GM12878 (cell line): ENCODE measurements at regions not wholly inside any gene's neighbourhood (a gene's known extent, or its start where the extent isn't known, plus 50 kb on each side); places are given as distances from the start of the nearest gene placed in this dataset.

Experiments used
- ATAC-seq: fragments of 200-7000 bp; cut with Tn5 transposase; 3 replicates; pipeline ENCODE4 v1.9.1; 2020; ENCODE audit warnings: mild to moderate bottlenecking, moderate library complexity
- BruUV-seq: library from RNA; stranded (reverse); fragments of 400-500 nt; replicated peaks from 2 replicates; lab custom pipeline; 2021; lab: Mats Ljungman, UMichigan
- CTCF ChIA-PET: fragments of 300-600 bp; sonication (Branson Sonifier 250); formaldehyde crosslinking; extraction: SDS; loops from one replicate; lab custom pipeline; 2021; ENCODE audit warnings: inconsistent platforms; lab: Yijun Ruan, JAX
- POLR2A ChIA-PET: fragments of 350-600 bp; formaldehyde crosslinking; extraction: SDS; loops from one replicate; lab custom pipeline; 2021; ENCODE audit warnings: inconsistent platforms; lab: Charles Lee
- RAD21 ChIA-PET: fragments of 300-600 bp; sonication (Branson Sonifier 250); formaldehyde crosslinking; loops from one replicate; lab custom pipeline; 2023; ENCODE audit warnings: antibody characterized with exemption; ENCODE audit not compliant: unreplicated experiment; lab: Charles Lee
- SMC1A ChIA-PET: fragments of 300-600 bp; sonication (Branson Sonifier 250); formaldehyde crosslinking; loops from one replicate; lab custom pipeline; 2023; ENCODE audit not compliant: unreplicated experiment, uncharacterized antibody; lab: Charles Lee
- DNase-seq: peaks from one replicate; pipeline ENCODE4 v3.0.0-alpha.2; 2011; ENCODE audit warnings: low read depth, low spot score
- FAIRE-seq: peaks from 3 replicates; lab custom pipeline; 2011; peaks lifted over from hg19 to GRCh38; lab: Jason Lieb, UNC
- H2AFZ ChIP-seq: 2 replicates; pipeline ENCODE4 v1.6.0; 2011; ENCODE audit warnings: low read depth, low read length, control low read depth; ENCODE audit not compliant: control insufficient read depth
- H3K27ac ChIP-seq: 2 replicates; pipeline ENCODE4 v1.5.1; 2011; ENCODE audit warnings: control low read depth; ENCODE audit not compliant: control insufficient read depth, insufficient read depth
- H3K27me3 ChIP-seq, 2 experiments: replicated peaks in 1 of 2; 2 replicates each; pipeline versions ENCODE4 v1.6.0 to v1.6.1; 2011; ENCODE audit warnings: low read length in 1 of 2; ENCODE audit not compliant: control insufficient read depth in 2 of 2, insufficient read depth in 2 of 2
- H3K36me3 ChIP-seq, 2 experiments: 2 replicates each; pipeline ENCODE4 v1.5.1; 2011; ENCODE audit warnings: low read length in 1 of 2; ENCODE audit not compliant: control insufficient read depth in 2 of 2, insufficient read depth in 2 of 2
- H3K4me1 ChIP-seq: 2 replicates; pipeline ENCODE4 v1.6.1; 2011; ENCODE audit warnings: mild to moderate bottlenecking, low read length, moderate library complexity, mixed read lengths; ENCODE audit not compliant: control insufficient read depth, insufficient read depth
- H3K4me2 ChIP-seq: 2 replicates; pipeline ENCODE4 v1.6.0; 2011; ENCODE audit warnings: control low read depth; ENCODE audit not compliant: control insufficient read depth, insufficient read depth
- H3K4me3 ChIP-seq: fragments of 200-600 bp; sonication (generic); 2 replicates; pipeline ENCODE4 v1.5.1; 2016
- H3K79me2 ChIP-seq: 2 replicates; pipeline ENCODE4 v1.6.0; 2011; ENCODE audit warnings: low read length; ENCODE audit not compliant: control insufficient read depth, insufficient read depth
- H3K9ac ChIP-seq: 2 replicates; pipeline ENCODE4 v1.8.0; 2011; ENCODE audit warnings: low read length, control low read depth, mixed read lengths; ENCODE audit not compliant: control insufficient read depth, insufficient read depth
- H3K9me3 ChIP-seq: replicated peaks from 3 replicates; pipeline ENCODE4 v1.5.1; 2011; ENCODE audit warnings: mild to moderate bottlenecking, low read length; ENCODE audit not compliant: control insufficient read depth, insufficient read depth
- H4K20me1 ChIP-seq: 2 replicates; pipeline ENCODE4 v1.6.0; 2011; ENCODE audit not compliant: control insufficient read depth, insufficient read depth
- CBX3 ChIP-seq: fragments of 200-600 bp; sonication (generic); IDR thresholded peaks from 2 replicates; pipeline ENCODE4 v1.6.1; 2016; ENCODE audit warnings: low read depth, borderline replicate concordance
- FOS ChIP-seq: IDR thresholded peaks from 3 replicates; pipeline ENCODE4 v1.6.1; 2011; ENCODE audit warnings: borderline replicate concordance; ENCODE audit not compliant: insufficient read length; ENCODE audit errors: extremely low read depth
- MTA3 ChIP-seq: IDR thresholded peaks from 2 replicates; pipeline ENCODE4 v1.6.1; 2012; ENCODE audit warnings: low read length, inconsistent platforms, borderline replicate concordance
- PML ChIP-seq: IDR thresholded peaks from 2 replicates; pipeline ENCODE4 v1.6.1; 2012; ENCODE audit warnings: low read length, inconsistent platforms
- POLR2AphosphoS2 ChIP-seq: IDR thresholded peaks from 2 replicates; pipeline ENCODE4 v1.6.1; 2011; ENCODE audit warnings: low read depth, mild to moderate bottlenecking, low read length, improper control_type of control experiment, moderate library complexity
- SUZ12 ChIP-seq: fragments of 200-600 bp; sonication (generic); IDR thresholded peaks from one replicate; pipeline ENCODE4 v1.6.1; 2018; ENCODE audit warnings: antibody characterized with exemption, mild to moderate bottlenecking; ENCODE audit not compliant: unreplicated experiment
- WGBS: methylation state at CpG from one replicate; pipeline ENCODE4 v1.1.6; 2016; ENCODE audit warnings: low lambda C conversion rate; ENCODE audit not compliant: insufficient replicate concordance, insufficient coverage; ENCODE audit errors: missing lambda C conversion rate; 5-methylcytosine and 5-hydroxymethylcytosine counted together
- in situ Hi-C: fragments of 300-500 bp; cut with MboI; formaldehyde crosslinking; loops from 9 replicates; pipeline ENCODE4 v1.14.3; 2018; ENCODE audit warnings: mixed read lengths
- intact Hi-C: fragments of 100-400 bp; cut with micrococcal nuclease; formaldehyde crosslinking; loops from one replicate; pipeline ENCODE4 v1.14.2; 2022; ENCODE audit not compliant: unreplicated experiment
- TF ChIP-seq, protein P1 (sequence below): fragments of 450-650 bp; IDR thresholded peaks from 2 replicates; pipeline ENCODE4 v1.6.1; 2016; ENCODE audit warnings: mild to moderate bottlenecking
- TF ChIP-seq, protein P2 (sequence below): fragments of 450-650 bp; IDR thresholded peaks from 2 replicates; pipeline ENCODE4 v1.6.1; 2018; ENCODE audit warnings: borderline replicate concordance, mild to moderate bottlenecking; ENCODE audit not compliant: partially characterized antibody
- TF ChIP-seq, protein P3 (sequence below): fragments of 450-650 bp; IDR thresholded peaks from 2 replicates; pipeline ENCODE4 v1.6.1; 2017; ENCODE audit warnings: mild to moderate bottlenecking, moderate library complexity

DNA sequence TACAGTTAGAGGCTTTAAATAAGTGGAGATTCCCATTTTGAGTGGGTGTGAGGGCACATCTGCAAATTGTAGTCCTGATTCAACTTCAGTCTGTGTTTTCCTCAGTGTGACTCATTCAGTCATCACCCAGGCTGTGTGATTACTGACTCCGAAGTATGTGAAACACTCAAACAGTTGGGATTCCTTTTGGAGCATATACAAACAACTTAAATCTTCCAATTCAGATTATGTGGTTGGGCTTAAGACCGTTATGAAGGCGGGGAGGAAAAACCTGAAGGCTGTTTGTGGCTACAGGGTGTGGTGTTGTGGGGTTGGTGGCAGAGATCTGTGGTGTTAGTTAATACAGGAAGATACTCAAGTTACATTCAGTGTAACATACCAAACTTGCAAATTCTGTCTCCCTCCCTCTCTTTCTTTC lies 259.7 kb upstream of the FERD3L start:
- H3K27ac ChIP-seq, result no peak overlapping the region
- H3K9ac ChIP-seq, result no peak overlapping the region
- ATAC-seq (no peak), DNase-seq (no peak)
- WGBS, result 15% methylated on average over 3 of the region's 3 CpGs
- intact Hi-C loops, result no loop called here
- H3K4me3 ChIP-seq, result no peak overlapping the region
- H3K79me2 ChIP-seq, result no peaks in the 10 kb centered on the region
- in situ Hi-C loops, result no loop called here
- no peak overlapping the region for H2AFZ ChIP-seq
- no peaks in the 10 kb centered on the region for H3K4me1 ChIP-seq
- TF ChIP-seq, protein P1, sequence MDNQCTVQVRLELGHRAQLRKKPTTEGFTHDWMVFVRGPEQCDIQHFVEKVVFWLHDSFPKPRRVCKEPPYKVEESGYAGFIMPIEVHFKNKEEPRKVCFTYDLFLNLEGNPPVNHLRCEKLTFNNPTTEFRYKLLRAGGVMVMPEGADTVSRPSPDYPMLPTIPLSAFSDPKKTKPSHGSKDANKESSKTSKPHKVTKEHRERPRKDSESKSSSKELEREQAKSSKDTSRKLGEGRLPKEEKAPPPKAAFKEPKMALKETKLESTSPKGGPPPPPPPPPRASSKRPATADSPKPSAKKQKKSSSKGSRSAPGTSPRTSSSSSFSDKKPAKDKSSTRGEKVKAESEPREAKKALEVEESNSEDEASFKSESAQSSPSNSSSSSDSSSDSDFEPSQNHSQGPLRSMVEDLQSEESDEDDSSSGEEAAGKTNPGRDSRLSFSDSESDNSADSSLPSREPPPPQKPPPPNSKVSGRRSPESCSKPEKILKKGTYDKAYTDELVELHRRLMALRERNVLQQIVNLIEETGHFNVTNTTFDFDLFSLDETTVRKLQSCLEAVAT, result no peak
- no peak for TF ChIP-seq PML
- no peak for TF ChIP-seq POLR2AphosphoS2
- TF ChIP-seq SUZ12, result no peak
- TF ChIP-seq, all 136 proteins: peak for 0
- no peaks in the 10 kb centered on the region for H4K20me1 ChIP-seq
- H3K4me2 ChIP-seq, result no peak overlapping the region
- ChIA-PET CTCF (no interaction called here), RAD21 (interaction anchor here (0.6 kb wide), 1 partner anchor 282 kb away, joined by 4 read pairs; no protein-coding TSS in a partner anchor), POLR2A (no interaction called here), SMC1A (interaction anchor here (1.0 kb wide), 1 partner anchor 10 kb away, joined by 3 read pairs; no protein-coding TSS in a partner anchor)
- H3K27me3 ChIP-seq, result no peaks in the 10 kb centered on the region
- BruUV-seq, result no TSS peak
- H3K9me3 ChIP-seq, result no peaks in the 10 kb centered on the region
- FAIRE-seq, result no peak
- no peaks in the 10 kb centered on the region for H3K36me3 ChIP-seq

DNA sequence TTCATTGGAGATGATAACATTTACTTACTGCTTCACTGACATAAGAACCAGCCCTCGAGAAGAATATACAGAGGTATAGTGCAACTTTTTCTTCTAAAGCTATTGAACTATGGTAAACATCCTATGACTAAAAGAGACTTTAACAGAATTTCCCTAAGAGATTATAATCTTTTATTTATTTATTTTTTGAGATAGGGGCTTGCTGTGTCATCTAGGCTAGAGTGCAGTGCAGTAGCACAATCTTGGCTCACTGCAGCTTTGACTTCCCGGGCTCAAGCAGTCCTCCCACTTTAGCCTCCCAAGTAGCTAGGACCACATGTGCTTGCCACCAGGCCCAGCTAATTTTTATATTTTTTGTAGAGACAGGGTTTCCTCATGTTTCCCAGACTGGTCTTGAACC lies 258.5 kb upstream of the FERD3L start:
- POLR2A ChIA-PET, result no interaction called here
- no TSS peak for BruUV-seq
- SMC1A ChIA-PET, result no interaction called here
- in situ Hi-C loops (no loop called here), intact Hi-C loops (no loop called here)
- H3K4me2 ChIP-seq, result no peak overlapping the region
- no peaks in the 10 kb centered on the region for H3K9me3 ChIP-seq
- ATAC-seq, result no peak
- H3K79me2 ChIP-seq, result no peaks in the 10 kb centered on the region
- H3K9ac ChIP-seq, result no peak overlapping the region
- no peaks in the 10 kb centered on the region for H4K20me1 ChIP-seq
- FAIRE-seq, result no peak
- no peak overlapping the region for H3K4me3 ChIP-seq
- no peaks in the 10 kb centered on the region for H3K27me3 ChIP-seq
- WGBS, result 59% methylated on average over 2 of the region's 2 CpGs
- H3K27ac ChIP-seq, result no peak overlapping the region
- H2AFZ ChIP-seq, result no peak overlapping the region
- no peak for DNase-seq
- H3K4me1 ChIP-seq, result no peaks in the 10 kb centered on the region
- H3K36me3 ChIP-seq, result no peaks in the 10 kb centered on the region
- CTCF ChIA-PET, result interaction anchor here (1.0 kb wide), 1 partner anchor 10 kb away, joined by 4 read pairs; no protein-coding TSS in a partner anchor
- RAD21 ChIA-PET, result no interaction called here
- TF ChIP-seq FOS (no peak), CBX3 (no peak), MTA3 (no peak)
- TF ChIP-seq, protein P2, sequence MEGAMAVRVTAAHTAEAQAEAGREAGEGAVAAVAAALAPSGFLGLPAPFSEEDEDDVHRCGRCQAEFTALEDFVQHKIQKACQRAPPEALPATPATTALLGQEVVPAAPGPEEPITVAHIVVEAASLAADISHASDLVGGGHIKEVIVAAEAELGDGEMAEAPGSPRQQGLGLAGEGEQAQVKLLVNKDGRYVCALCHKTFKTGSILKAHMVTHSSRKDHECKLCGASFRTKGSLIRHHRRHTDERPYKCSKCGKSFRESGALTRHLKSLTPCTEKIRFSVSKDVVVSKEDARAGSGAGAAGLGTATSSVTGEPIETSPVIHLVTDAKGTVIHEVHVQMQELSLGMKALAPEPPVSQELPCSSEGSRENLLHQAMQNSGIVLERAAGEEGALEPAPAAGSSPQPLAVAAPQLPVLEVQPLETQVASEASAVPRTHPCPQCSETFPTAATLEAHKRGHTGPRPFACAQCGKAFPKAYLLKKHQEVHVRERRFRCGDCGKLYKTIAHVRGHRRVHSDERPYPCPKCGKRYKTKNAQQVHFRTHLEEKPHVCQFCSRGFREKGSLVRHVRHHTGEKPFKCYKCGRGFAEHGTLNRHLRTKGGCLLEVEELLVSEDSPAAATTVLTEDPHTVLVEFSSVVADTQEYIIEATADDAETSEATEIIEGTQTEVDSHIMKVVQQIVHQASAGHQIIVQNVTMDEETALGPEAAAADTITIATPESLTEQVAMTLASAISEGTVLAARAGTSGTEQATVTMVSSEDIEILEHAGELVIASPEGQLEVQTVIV, result no peak
- TF ChIP-seq, protein P3, sequence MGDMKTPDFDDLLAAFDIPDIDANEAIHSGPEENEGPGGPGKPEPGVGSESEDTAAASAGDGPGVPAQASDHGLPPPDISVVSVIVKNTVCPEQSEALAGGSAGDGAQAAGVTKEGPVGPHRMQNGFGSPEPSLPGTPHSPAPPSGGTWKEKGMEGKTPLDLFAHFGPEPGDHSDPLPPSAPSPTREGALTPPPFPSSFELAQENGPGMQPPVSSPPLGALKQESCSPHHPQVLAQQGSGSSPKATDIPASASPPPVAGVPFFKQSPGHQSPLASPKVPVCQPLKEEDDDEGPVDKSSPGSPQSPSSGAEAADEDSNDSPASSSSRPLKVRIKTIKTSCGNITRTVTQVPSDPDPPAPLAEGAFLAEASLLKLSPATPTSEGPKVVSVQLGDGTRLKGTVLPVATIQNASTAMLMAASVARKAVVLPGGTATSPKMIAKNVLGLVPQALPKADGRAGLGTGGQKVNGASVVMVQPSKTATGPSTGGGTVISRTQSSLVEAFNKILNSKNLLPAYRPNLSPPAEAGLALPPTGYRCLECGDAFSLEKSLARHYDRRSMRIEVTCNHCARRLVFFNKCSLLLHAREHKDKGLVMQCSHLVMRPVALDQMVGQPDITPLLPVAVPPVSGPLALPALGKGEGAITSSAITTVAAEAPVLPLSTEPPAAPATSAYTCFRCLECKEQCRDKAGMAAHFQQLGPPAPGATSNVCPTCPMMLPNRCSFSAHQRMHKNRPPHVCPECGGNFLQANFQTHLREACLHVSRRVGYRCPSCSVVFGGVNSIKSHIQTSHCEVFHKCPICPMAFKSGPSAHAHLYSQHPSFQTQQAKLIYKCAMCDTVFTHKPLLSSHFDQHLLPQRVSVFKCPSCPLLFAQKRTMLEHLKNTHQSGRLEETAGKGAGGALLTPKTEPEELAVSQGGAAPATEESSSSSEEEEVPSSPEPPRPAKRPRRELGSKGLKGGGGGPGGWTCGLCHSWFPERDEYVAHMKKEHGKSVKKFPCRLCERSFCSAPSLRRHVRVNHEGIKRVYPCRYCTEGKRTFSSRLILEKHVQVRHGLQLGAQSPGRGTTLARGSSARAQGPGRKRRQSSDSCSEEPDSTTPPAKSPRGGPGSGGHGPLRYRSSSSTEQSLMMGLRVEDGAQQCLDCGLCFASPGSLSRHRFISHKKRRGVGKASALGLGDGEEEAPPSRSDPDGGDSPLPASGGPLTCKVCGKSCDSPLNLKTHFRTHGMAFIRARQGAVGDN, result no peak
